ENCODE measurements at regions not wholly inside any gene's neighbourhood (a gene's known extent, or its start where the extent isn't known, plus 50 kb on each side); places are given as distances from the start of the nearest gene placed in this dataset.

GRCh38 chr12:115095073-115095748, 411.2 kb upstream of the TBX3 start:
- Mint-ChIP-seq H3K27me3 (ENCODE audit: insufficient read depth, unreplicated experiment) (no peaks in the 10 kb centered on the region), H3K9me3 (ENCODE audit: unreplicated experiment) (peaks cover 7% of the 10 kb centered on the region), H3K36me3 (ENCODE audit: insufficient read depth, unreplicated experiment) (peaks cover 6% of the 10 kb centered on the region), H3K4me1 (ENCODE audit: insufficient read depth, unreplicated experiment) (no peaks in the 10 kb centered on the region), H3K4me3 (ENCODE audit: unreplicated experiment) (no peak overlapping the region), H3K27ac (ENCODE audit: low read depth, unreplicated experiment) (no peak overlapping the region)
- POLR2A ChIA-PET = no interaction called here
- intact Hi-C loops (cut with micrococcal nuclease) = loop anchor here (10.0 kb wide), 1 partner anchor 410 kb away; the partner anchor contains the start of gene TBX3
- CTCF ChIA-PET = no interaction called here
- no peak for DNase-seq (ENCODE audit: unreplicated experiment)
- BruUV-seq (replicated peaks) = no TSS peak
- TF ChIP-seq, protein P1, sequence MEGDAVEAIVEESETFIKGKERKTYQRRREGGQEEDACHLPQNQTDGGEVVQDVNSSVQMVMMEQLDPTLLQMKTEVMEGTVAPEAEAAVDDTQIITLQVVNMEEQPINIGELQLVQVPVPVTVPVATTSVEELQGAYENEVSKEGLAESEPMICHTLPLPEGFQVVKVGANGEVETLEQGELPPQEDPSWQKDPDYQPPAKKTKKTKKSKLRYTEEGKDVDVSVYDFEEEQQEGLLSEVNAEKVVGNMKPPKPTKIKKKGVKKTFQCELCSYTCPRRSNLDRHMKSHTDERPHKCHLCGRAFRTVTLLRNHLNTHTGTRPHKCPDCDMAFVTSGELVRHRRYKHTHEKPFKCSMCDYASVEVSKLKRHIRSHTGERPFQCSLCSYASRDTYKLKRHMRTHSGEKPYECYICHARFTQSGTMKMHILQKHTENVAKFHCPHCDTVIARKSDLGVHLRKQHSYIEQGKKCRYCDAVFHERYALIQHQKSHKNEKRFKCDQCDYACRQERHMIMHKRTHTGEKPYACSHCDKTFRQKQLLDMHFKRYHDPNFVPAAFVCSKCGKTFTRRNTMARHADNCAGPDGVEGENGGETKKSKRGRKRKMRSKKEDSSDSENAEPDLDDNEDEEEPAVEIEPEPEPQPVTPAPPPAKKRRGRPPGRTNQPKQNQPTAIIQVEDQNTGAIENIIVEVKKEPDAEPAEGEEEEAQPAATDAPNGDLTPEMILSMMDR (IDR thresholded peaks at IDR 0.05; ENCODE audit: unreplicated experiment) = no peak

GRCh38 chr12:115094163-115094816, 410.3 kb upstream of the TBX3 start:
- TF ChIP-seq, protein P1 (IDR thresholded peaks at IDR 0.05; ENCODE audit: unreplicated experiment) = no peak
- Mint-ChIP-seq H3K9me3 (ENCODE audit: unreplicated experiment) (no peaks in the 10 kb centered on the region), H3K4me3 (ENCODE audit: unreplicated experiment) (no peak overlapping the region), H3K4me1 (ENCODE audit: insufficient read depth, unreplicated experiment) (no peaks in the 10 kb centered on the region), H3K27ac (ENCODE audit: low read depth, unreplicated experiment) (no peak overlapping the region), H3K27me3 (ENCODE audit: insufficient read depth, unreplicated experiment) (no peaks in the 10 kb centered on the region), H3K36me3 (ENCODE audit: insufficient read depth, unreplicated experiment) (peaks cover 6% of the 10 kb centered on the region)
- CTCF ChIA-PET = no interaction called here
- DNase-seq (ENCODE audit: unreplicated experiment) = no peak
- BruUV-seq (replicated peaks) = no TSS peak
- intact Hi-C loops (cut with micrococcal nuclease) = loop anchor here (10.0 kb wide), 1 partner anchor 409 kb away; the partner anchor contains the start of gene TBX3
- POLR2A ChIA-PET = interaction anchor here (1.0 kb wide), 1 partner anchor 14 kb away, joined by 3 read pairs; no protein-coding TSS in a partner anchor

GRCh38 chr12:115093261-115093660, 409.3 kb upstream of the TBX3 start:
- H3K36me3 Mint-ChIP-seq (ENCODE audit: insufficient read depth, unreplicated experiment) = peaks cover 6% of the 10 kb centered on the region
- no peaks in the 10 kb centered on the region for H3K4me1 Mint-ChIP-seq (ENCODE audit: insufficient read depth, unreplicated experiment)
- TF ChIP-seq, protein P1 (IDR thresholded peaks at IDR 0.05; ENCODE audit: unreplicated experiment) = no peak
- no TSS peak for BruUV-seq (replicated peaks)
- no peak for DNase-seq (ENCODE audit: unreplicated experiment)
- no peaks in the 10 kb centered on the region for H3K9me3 Mint-ChIP-seq (ENCODE audit: unreplicated experiment)
- intact Hi-C loops (cut with micrococcal nuclease) = loop anchor here (10.0 kb wide), 1 partner anchor 408 kb away; the partner anchor contains the start of gene TBX3
- POLR2A ChIA-PET = interaction anchor here (1.0 kb wide), 1 partner anchor 15 kb away, joined by 3 read pairs; no protein-coding TSS in a partner anchor
- no peak overlapping the region for H3K4me3 Mint-ChIP-seq (ENCODE audit: unreplicated experiment)
- CTCF ChIA-PET = no interaction called here
- H3K27ac Mint-ChIP-seq (ENCODE audit: low read depth, unreplicated experiment) = no peak overlapping the region
- H3K27me3 Mint-ChIP-seq (ENCODE audit: insufficient read depth, unreplicated experiment) = no peaks in the 10 kb centered on the region

GRCh38 chr12:115090783-115091182, 406.8 kb upstream of the TBX3 start:
- BruUV-seq (replicated peaks) = no TSS peak
- Mint-ChIP-seq H3K4me1 (ENCODE audit: insufficient read depth, unreplicated experiment) (no peaks in the 10 kb centered on the region), H3K4me3 (ENCODE audit: unreplicated experiment) (no peak overlapping the region), H3K27me3 (ENCODE audit: insufficient read depth, unreplicated experiment) (no peaks in the 10 kb centered on the region), H3K9me3 (ENCODE audit: unreplicated experiment) (no peaks in the 10 kb centered on the region), H3K27ac (ENCODE audit: low read depth, unreplicated experiment) (no peak overlapping the region), H3K36me3 (ENCODE audit: insufficient read depth, unreplicated experiment) (peaks cover 6% of the 10 kb centered on the region)
- ChIA-PET POLR2A (no interaction called here), CTCF (no interaction called here)
- intact Hi-C loops (cut with micrococcal nuclease) = loop anchor here (10.0 kb wide), 1 partner anchor 406 kb away; the partner anchor contains the start of gene TBX3
- no peak for DNase-seq (ENCODE audit: unreplicated experiment)
- TF ChIP-seq, protein P1 (IDR thresholded peaks at IDR 0.05; ENCODE audit: unreplicated experiment) = no peak
